Liver (tissue), 8 donors: ENCODE measurements at regions not wholly inside any gene's neighbourhood (a gene's known extent, or its start where the extent isn't known, plus 50 kb on each side); places are given as distances from the start of the nearest gene placed in this dataset.

ENCODE experiments used
- DNase-seq: peaks from one replicate; pipeline ENCODE4 v3.0.0-alpha.2; 2017; ENCODE audit warnings: low spot score
- H3K27ac ChIP-seq, 2 donors: one replicate each; pipeline ENCODE4 v1.7.0; 2013; ENCODE audit warnings: inconsistent platforms in 2 of 2, low read length in 2 of 2, control low read depth in 1 of 2, low read depth in 1 of 2, mild to moderate bottlenecking in 1 of 2
- H3K27me3 ChIP-seq, 4 donors: one replicate each; pipeline versions ENCODE4 v1.6.1 to v1.7.0; 2013; ENCODE audit warnings: low read length in 3 of 4, inconsistent platforms in 1 of 4, mild to moderate bottlenecking in 1 of 4, moderate library complexity in 1 of 4; ENCODE audit not compliant: control insufficient read depth in 4 of 4, insufficient read depth in 4 of 4
- H3K36me3 ChIP-seq, 4 donors: one replicate each; pipeline versions ENCODE4 v1.6.1 to v1.7.0; 2013; ENCODE audit warnings: low read length in 3 of 4, mild to moderate bottlenecking in 3 of 4, low read depth in 1 of 4, moderate library complexity in 1 of 4; ENCODE audit not compliant: control insufficient read depth in 4 of 4, insufficient read depth in 3 of 4
- H3K4me1 ChIP-seq, 4 donors: one replicate each; pipeline versions ENCODE4 v1.6.1 to v1.7.0; 2013; ENCODE audit warnings: low read length in 3 of 4, mild to moderate bottlenecking in 3 of 4, moderate library complexity in 1 of 4; ENCODE audit not compliant: control insufficient read depth in 4 of 4, insufficient read depth in 4 of 4
- H3K4me3 ChIP-seq, 3 donors: one replicate each; pipeline versions ENCODE4 v1.6.1 to v1.7.0; 2013; ENCODE audit warnings: low read length in 3 of 3, control low read depth in 1 of 3, low read depth in 1 of 3, mild to moderate bottlenecking in 1 of 3
- H3K9ac ChIP-seq, 2 donors: one replicate each; pipeline ENCODE4 v1.7.0; 2013; ENCODE audit warnings: low read length in 2 of 2, mild to moderate bottlenecking in 2 of 2, moderate library complexity in 2 of 2, control low read depth in 1 of 2, low read depth in 1 of 2
- H3K9me3 ChIP-seq, 4 donors: one replicate each; pipeline versions ENCODE4 v1.6.1 to v1.7.0; 2013; ENCODE audit warnings: low read length in 3 of 4; ENCODE audit not compliant: control insufficient read depth in 4 of 4
- EGR1 ChIP-seq, 2 donors: IDR thresholded peaks; 2 replicates each; pipeline ENCODE4 v1.6.1; 2016 to 2018; ENCODE audit warnings: antibody characterized with exemption in 2 of 2, low read depth in 2 of 2
- FOXA1 ChIP-seq: IDR thresholded peaks from 2 replicates; pipeline ENCODE4 v1.6.1; 2016; ENCODE audit warnings: antibody characterized with exemption
- FOXA2 ChIP-seq: IDR thresholded peaks from 2 replicates; pipeline ENCODE4 v1.6.1; 2016; ENCODE audit warnings: antibody characterized with exemption
- GABPA ChIP-seq, 2 donors: IDR thresholded peaks in 1 of 2; conservative IDR thresholded peaks in 1 of 2; 2 replicates each; pipeline ENCODE4 v1.6.1; 2016; ENCODE audit warnings: antibody characterized with exemption in 2 of 2, mild to moderate bottlenecking in 1 of 2, moderate library complexity in 1 of 2
- HNF4A ChIP-seq, 2 donors: conservative IDR thresholded peaks; 2 replicates each; pipeline ENCODE4 v1.6.1; 2016; ENCODE audit warnings: antibody characterized with exemption in 2 of 2, mild to moderate bottlenecking in 2 of 2
- HNF4G ChIP-seq: IDR thresholded peaks from 2 replicates; pipeline ENCODE4 v1.6.1; 2016; ENCODE audit warnings: antibody characterized with exemption
- JUND ChIP-seq, 2 donors: IDR thresholded peaks; 2 replicates each; pipeline ENCODE4 v1.6.1; 2016; ENCODE audit warnings: antibody characterized with exemption in 2 of 2
- NR2F2 ChIP-seq: IDR thresholded peaks from 2 replicates; pipeline ENCODE4 v1.6.1; 2016; ENCODE audit warnings: antibody characterized with exemption
- RAD21 ChIP-seq, 2 donors: IDR thresholded peaks; 2 replicates each; pipeline ENCODE4 v1.6.1; 2016; ENCODE audit warnings: antibody characterized with exemption in 2 of 2, mild to moderate bottlenecking in 2 of 2
- RXRA ChIP-seq, 2 donors: IDR thresholded peaks; 2 replicates each; pipeline ENCODE4 v1.6.1; 2017 to 2018; ENCODE audit warnings: antibody characterized with exemption in 2 of 2, mild to moderate bottlenecking in 1 of 2
- SP1 ChIP-seq: IDR thresholded peaks from 2 replicates; pipeline ENCODE4 v1.6.1; 2018; ENCODE audit warnings: antibody characterized with exemption, mild to moderate bottlenecking
- TAF1 ChIP-seq: conservative IDR thresholded peaks from 2 replicates; pipeline ENCODE4 v1.6.1; 2016; ENCODE audit warnings: antibody characterized with exemption, mild to moderate bottlenecking
- YY1 ChIP-seq: IDR thresholded peaks from 2 replicates; pipeline ENCODE4 v1.6.1; 2016; ENCODE audit warnings: antibody characterized with exemption, mild to moderate bottlenecking
- WGBS: extraction: QIAGEN DNeasy Blood & Tissue Kit; methylation state at CpG from one replicate; pipeline ENCODE4 v1.1.7; 2013; 5-methylcytosine and 5-hydroxymethylcytosine counted together
- TF ChIP-seq, protein P1 (sequence below): IDR thresholded peaks from 2 replicates; pipeline ENCODE4 v1.6.1; 2016; ENCODE audit warnings: antibody characterized with exemption, mild to moderate bottlenecking
- TF ChIP-seq, protein P2 (sequence below): IDR thresholded peaks from 2 replicates; pipeline ENCODE4 v1.6.1; 2016; ENCODE audit warnings: antibody characterized with exemption
- TF ChIP-seq, protein P3 (sequence below): IDR thresholded peaks from 2 replicates; pipeline ENCODE4 v1.6.1; 2016; ENCODE audit warnings: antibody characterized with exemption
- TF ChIP-seq, protein P4 (sequence below): IDR thresholded peaks from 2 replicates; pipeline ENCODE4 v1.6.1; 2016; ENCODE audit warnings: antibody characterized with exemption
- TF ChIP-seq, protein P5 (sequence below): fragments of 150-350 bp; IDR thresholded peaks from 2 replicates; pipeline ENCODE4 v1.5.1; 2017; ENCODE audit warnings: improper control_type of control experiment, low read depth, low read length; ENCODE audit not compliant: missing input control
- donor health status: healthy.
- donor health status: healthy.
- donor health status: healthy.
- donor health status: healthy.
- donor health status: healthy.

DNA sequence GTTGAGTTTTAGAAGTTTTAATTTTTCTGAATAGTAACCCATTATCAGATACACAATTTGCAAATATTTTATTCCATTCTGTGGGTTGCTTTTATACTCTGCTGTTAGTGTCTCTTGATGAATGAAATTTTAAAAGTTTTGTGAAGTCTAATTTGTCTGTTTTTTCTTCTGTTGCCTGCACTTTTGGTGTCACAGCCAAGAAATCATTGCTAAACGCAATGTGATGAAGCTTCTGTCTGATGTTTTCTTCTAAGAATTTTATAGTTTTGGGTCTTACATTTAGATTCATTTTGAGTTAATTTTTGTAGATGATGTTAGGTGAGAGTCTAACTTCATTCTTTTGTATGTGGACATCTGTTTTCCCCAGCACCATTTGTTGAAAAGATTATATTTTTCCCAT, 330.0 kb upstream of the FOXK1 start:
- Histone ChIP-seq H3K36me3 (no peaks in the 10 kb centered on the region), H3K9ac (no peak overlapping the region), H3K27me3 (no peaks in the 10 kb centered on the region), H3K9me3 (peaks cover 0 to 8% (median under 1%) of the 10 kb centered on the region in 4 donors), H3K4me1 (no peaks in the 10 kb centered on the region), H3K27ac (no peak overlapping the region), H3K4me3 (no peak overlapping the region)
- 81% methylated on average over 1 of the region's 1 CpG for WGBS
- DNase-seq: no peak
- TF ChIP-seq TAF1 (no peak), GABPA (IDR thresholded peaks at IDR 0.05 in 1 of 2, conservative IDR thresholded peaks at IDR 0.05 in 1 of 2) (no peak), NR2F2 (no peak), HNF4G (no peak), YY1 (no peak), SP1 (no peak), RAD21 (IDR thresholded peaks at IDR 0.05) (no peak), FOXA2 (no peak), RXRA (IDR thresholded peaks at IDR 0.05) (no peak), HNF4A (conservative IDR thresholded peaks at IDR 0.05) (no peak), JUND (IDR thresholded peaks at IDR 0.05) (no peak), FOXA1 (no peak), EGR1 (IDR thresholded peaks at IDR 0.05; ENCODE audit: low read depth in 2 of 2) (no peak)
- TF ChIP-seq, protein P1, sequence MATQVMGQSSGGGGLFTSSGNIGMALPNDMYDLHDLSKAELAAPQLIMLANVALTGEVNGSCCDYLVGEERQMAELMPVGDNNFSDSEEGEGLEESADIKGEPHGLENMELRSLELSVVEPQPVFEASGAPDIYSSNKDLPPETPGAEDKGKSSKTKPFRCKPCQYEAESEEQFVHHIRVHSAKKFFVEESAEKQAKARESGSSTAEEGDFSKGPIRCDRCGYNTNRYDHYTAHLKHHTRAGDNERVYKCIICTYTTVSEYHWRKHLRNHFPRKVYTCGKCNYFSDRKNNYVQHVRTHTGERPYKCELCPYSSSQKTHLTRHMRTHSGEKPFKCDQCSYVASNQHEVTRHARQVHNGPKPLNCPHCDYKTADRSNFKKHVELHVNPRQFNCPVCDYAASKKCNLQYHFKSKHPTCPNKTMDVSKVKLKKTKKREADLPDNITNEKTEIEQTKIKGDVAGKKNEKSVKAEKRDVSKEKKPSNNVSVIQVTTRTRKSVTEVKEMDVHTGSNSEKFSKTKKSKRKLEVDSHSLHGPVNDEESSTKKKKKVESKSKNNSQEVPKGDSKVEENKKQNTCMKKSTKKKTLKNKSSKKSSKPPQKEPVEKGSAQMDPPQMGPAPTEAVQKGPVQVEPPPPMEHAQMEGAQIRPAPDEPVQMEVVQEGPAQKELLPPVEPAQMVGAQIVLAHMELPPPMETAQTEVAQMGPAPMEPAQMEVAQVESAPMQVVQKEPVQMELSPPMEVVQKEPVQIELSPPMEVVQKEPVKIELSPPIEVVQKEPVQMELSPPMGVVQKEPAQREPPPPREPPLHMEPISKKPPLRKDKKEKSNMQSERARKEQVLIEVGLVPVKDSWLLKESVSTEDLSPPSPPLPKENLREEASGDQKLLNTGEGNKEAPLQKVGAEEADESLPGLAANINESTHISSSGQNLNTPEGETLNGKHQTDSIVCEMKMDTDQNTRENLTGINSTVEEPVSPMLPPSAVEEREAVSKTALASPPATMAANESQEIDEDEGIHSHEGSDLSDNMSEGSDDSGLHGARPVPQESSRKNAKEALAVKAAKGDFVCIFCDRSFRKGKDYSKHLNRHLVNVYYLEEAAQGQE: no peak
- TF ChIP-seq, protein P2, sequence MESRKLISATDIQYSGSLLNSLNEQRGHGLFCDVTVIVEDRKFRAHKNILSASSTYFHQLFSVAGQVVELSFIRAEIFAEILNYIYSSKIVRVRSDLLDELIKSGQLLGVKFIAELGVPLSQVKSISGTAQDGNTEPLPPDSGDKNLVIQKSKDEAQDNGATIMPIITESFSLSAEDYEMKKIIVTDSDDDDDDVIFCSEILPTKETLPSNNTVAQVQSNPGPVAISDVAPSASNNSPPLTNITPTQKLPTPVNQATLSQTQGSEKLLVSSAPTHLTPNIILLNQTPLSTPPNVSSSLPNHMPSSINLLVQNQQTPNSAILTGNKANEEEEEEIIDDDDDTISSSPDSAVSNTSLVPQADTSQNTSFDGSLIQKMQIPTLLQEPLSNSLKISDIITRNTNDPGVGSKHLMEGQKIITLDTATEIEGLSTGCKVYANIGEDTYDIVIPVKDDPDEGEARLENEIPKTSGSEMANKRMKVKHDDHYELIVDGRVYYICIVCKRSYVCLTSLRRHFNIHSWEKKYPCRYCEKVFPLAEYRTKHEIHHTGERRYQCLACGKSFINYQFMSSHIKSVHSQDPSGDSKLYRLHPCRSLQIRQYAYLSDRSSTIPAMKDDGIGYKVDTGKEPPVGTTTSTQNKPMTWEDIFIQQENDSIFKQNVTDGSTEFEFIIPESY: no peak
- TF ChIP-seq, protein P3, sequence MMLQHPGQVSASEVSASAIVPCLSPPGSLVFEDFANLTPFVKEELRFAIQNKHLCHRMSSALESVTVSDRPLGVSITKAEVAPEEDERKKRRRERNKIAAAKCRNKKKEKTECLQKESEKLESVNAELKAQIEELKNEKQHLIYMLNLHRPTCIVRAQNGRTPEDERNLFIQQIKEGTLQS: no peak
- TF ChIP-seq, protein P4, sequence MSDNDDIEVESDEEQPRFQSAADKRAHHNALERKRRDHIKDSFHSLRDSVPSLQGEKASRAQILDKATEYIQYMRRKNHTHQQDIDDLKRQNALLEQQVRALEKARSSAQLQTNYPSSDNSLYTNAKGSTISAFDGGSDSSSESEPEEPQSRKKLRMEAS: no peak
- TF ChIP-seq, protein P5, sequence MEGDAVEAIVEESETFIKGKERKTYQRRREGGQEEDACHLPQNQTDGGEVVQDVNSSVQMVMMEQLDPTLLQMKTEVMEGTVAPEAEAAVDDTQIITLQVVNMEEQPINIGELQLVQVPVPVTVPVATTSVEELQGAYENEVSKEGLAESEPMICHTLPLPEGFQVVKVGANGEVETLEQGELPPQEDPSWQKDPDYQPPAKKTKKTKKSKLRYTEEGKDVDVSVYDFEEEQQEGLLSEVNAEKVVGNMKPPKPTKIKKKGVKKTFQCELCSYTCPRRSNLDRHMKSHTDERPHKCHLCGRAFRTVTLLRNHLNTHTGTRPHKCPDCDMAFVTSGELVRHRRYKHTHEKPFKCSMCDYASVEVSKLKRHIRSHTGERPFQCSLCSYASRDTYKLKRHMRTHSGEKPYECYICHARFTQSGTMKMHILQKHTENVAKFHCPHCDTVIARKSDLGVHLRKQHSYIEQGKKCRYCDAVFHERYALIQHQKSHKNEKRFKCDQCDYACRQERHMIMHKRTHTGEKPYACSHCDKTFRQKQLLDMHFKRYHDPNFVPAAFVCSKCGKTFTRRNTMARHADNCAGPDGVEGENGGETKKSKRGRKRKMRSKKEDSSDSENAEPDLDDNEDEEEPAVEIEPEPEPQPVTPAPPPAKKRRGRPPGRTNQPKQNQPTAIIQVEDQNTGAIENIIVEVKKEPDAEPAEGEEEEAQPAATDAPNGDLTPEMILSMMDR: no peak
